ENCODE measurements at regions not wholly inside any gene's neighbourhood (a gene's known extent, or its start where the extent isn't known, plus 50 kb on each side); places are given as distances from the start of the nearest gene placed in this dataset.
A peak's percentile ranks its signal among the peaks of the same experiment; 100 is the strongest.

GRCh38 chr5:105836268-105836667 lies 1834.5 kb downstream of the EFNA5 start:
- H4K20me1 ChIP-seq (ENCODE audit: insufficient read depth, low read length): no peaks in the 10 kb centered on the region
- no peaks in the 10 kb centered on the region for H3K9me1 ChIP-seq (ENCODE audit: insufficient read depth, low read length)
- H2BK120ac ChIP-seq (ENCODE audit: low read depth, low read length): no peak overlapping the region
- H3K27ac ChIP-seq (ENCODE audit: insufficient read depth, low read length): no peak overlapping the region
- no peak overlapping the region for H4K91ac ChIP-seq (ENCODE audit: insufficient read depth, low read depth, low read length)
- no peak overlapping the region for H3K4me2 ChIP-seq (ENCODE audit: low read depth, low read length)
- H2AK9ac ChIP-seq (replicated peaks; ENCODE audit: low read depth, low read length, poor library complexity): no peak overlapping the region
- H3K4me3 ChIP-seq (ENCODE audit: insufficient read depth, low read depth, low read length): no peak overlapping the region
- H3K36me3 ChIP-seq (ENCODE audit: control insufficient read depth, insufficient read depth, low read length): no peaks in the 10 kb centered on the region
- ChIA-PET CTCF (no interaction called here), POLR2A (ENCODE audit: unreplicated experiment) (no interaction called here)
- no peaks in the 10 kb centered on the region for H3K79me1 ChIP-seq (ENCODE audit: low read depth in 1 of 2, low read length in 2 of 2)
- no peak overlapping the region for H2AFZ ChIP-seq (replicated peaks; ENCODE audit: low read length, poor library complexity)
- no peak overlapping the region for H2AK5ac ChIP-seq (ENCODE audit: low read depth, low read length)
- H2BK20ac ChIP-seq (ENCODE audit: low read depth, low read length): no peak overlapping the region
- H3K9ac ChIP-seq (ENCODE audit: low read depth, low read length): no peak overlapping the region
- no peak overlapping the region for H3K4ac ChIP-seq (ENCODE audit: low read depth, low read length)
- DNase-seq (peak; percentile 63), ATAC-seq (ENCODE audit: low read depth) (no peak)
- intact Hi-C loops (cut with micrococcal nuclease): no loop called here
- no peak overlapping the region for H4K5ac ChIP-seq (ENCODE audit: low read depth, low read length)
- no peak overlapping the region for H3K56ac ChIP-seq (ENCODE audit: extremely low read depth, insufficient read depth, low read length)
- dilution Hi-C loops (cut with HindIII; ENCODE audit: low sequenced_read_pairs, unreplicated experiment): no loop called here
- BruUV-seq (replicated peaks): no TSS peak
- H3K18ac ChIP-seq (ENCODE audit: low read depth, low read length): no peak overlapping the region
- no peak overlapping the region for H3K14ac ChIP-seq (replicated peaks; ENCODE audit: low read depth, low read length)
- H3K27me3 ChIP-seq (ENCODE audit: control insufficient read depth, insufficient read depth, low read length): no peaks in the 10 kb centered on the region
- no peaks in the 10 kb centered on the region for H3K4me1 ChIP-seq (ENCODE audit: control insufficient read depth, insufficient read depth, low read length)
- no peak overlapping the region for H3K23ac ChIP-seq (ENCODE audit: low read depth, low read length)
- no peak overlapping the region for H4K8ac ChIP-seq (ENCODE audit: low read depth in 2 of 2, low read length in 2 of 2)
- no peak overlapping the region for H2BK5ac ChIP-seq (ENCODE audit: low read depth, low read length, poor library complexity, severe bottlenecking)
- no peak for TF ChIP-seq NFE2L2 (IDR thresholded peaks at IDR 0.05; ENCODE audit: low read depth, low read length)
- TF ChIP-seq MAZ (IDR thresholded peaks at IDR 0.05; ENCODE audit: borderline replicate concordance, low read depth, low read length): no peak
- no peak for TF ChIP-seq USF2 (IDR thresholded peaks at IDR 0.05; ENCODE audit: low read depth, low read length)
- no peak for TF ChIP-seq RFX5 (IDR thresholded peaks at IDR 0.05; ENCODE audit: low read depth, low read length)
- TF ChIP-seq RAD21 (IDR thresholded peaks at IDR 0.05; ENCODE audit: low read length): no peak
- no peak for TF ChIP-seq CTCF (conservative IDR thresholded peaks at IDR 0.05; ENCODE audit: low read depth, low read length)
- peak; percentile 52 for TF ChIP-seq CEBPB (IDR thresholded peaks at IDR 0.05; ENCODE audit: low read depth, low read length)
- in situ Hi-C loops (cut with MboI; ENCODE audit: low sequenced_read_pairs): no loop called here
- no peaks in the 10 kb centered on the region for H3K9me3 ChIP-seq (ENCODE audit: control insufficient read depth, insufficient read depth, low read length)
- H2BK15ac ChIP-seq (ENCODE audit: low read depth, low read length): no peak overlapping the region

Data from IMR-90 (cell line).